GM12878 (cell line): ENCODE measurements at regions not wholly inside any gene's neighbourhood (a gene's known extent, or its start where the extent isn't known, plus 50 kb on each side); places are given as distances from the start of the nearest gene placed in this dataset.

Source experiments
- ATAC-seq: fragments of 200-7000 bp; cut with Tn5 transposase; 3 replicates; pipeline ENCODE4 v1.9.1; 2020; ENCODE audit warnings: mild to moderate bottlenecking, moderate library complexity
- BruUV-seq: library from RNA; stranded (reverse); fragments of 400-500 nt; replicated peaks from 2 replicates; lab custom pipeline; 2021; lab: Mats Ljungman, UMichigan
- CTCF ChIA-PET: fragments of 300-600 bp; sonication (Branson Sonifier 250); formaldehyde crosslinking; extraction: SDS; loops from one replicate; lab custom pipeline; 2021; ENCODE audit warnings: inconsistent platforms; lab: Yijun Ruan, JAX
- POLR2A ChIA-PET: fragments of 350-600 bp; formaldehyde crosslinking; extraction: SDS; loops from one replicate; lab custom pipeline; 2021; ENCODE audit warnings: inconsistent platforms; lab: Charles Lee
- RAD21 ChIA-PET: fragments of 300-600 bp; sonication (Branson Sonifier 250); formaldehyde crosslinking; loops from one replicate; lab custom pipeline; 2023; ENCODE audit warnings: antibody characterized with exemption; ENCODE audit not compliant: unreplicated experiment; lab: Charles Lee
- SMC1A ChIA-PET: fragments of 300-600 bp; sonication (Branson Sonifier 250); formaldehyde crosslinking; loops from one replicate; lab custom pipeline; 2023; ENCODE audit not compliant: unreplicated experiment, uncharacterized antibody; lab: Charles Lee
- DNase-seq: peaks from one replicate; pipeline ENCODE4 v3.0.0-alpha.2; 2011; ENCODE audit warnings: low read depth, low spot score
- FAIRE-seq: peaks from 3 replicates; lab custom pipeline; 2011; peaks lifted over from hg19 to GRCh38; lab: Jason Lieb, UNC
- H2AFZ ChIP-seq: 2 replicates; pipeline ENCODE4 v1.6.0; 2011; ENCODE audit warnings: low read depth, low read length, control low read depth; ENCODE audit not compliant: control insufficient read depth
- H3K27ac ChIP-seq: 2 replicates; pipeline ENCODE4 v1.5.1; 2011; ENCODE audit warnings: control low read depth; ENCODE audit not compliant: control insufficient read depth, insufficient read depth
- H3K27me3 ChIP-seq, 2 experiments: replicated peaks in 1 of 2; 2 replicates each; pipeline versions ENCODE4 v1.6.0 to v1.6.1; 2011; ENCODE audit warnings: low read length in 1 of 2; ENCODE audit not compliant: control insufficient read depth in 2 of 2, insufficient read depth in 2 of 2
- H3K36me3 ChIP-seq, 2 experiments: 2 replicates each; pipeline ENCODE4 v1.5.1; 2011; ENCODE audit warnings: low read length in 1 of 2; ENCODE audit not compliant: control insufficient read depth in 2 of 2, insufficient read depth in 2 of 2
- H3K4me1 ChIP-seq: 2 replicates; pipeline ENCODE4 v1.6.1; 2011; ENCODE audit warnings: mild to moderate bottlenecking, low read length, moderate library complexity, mixed read lengths; ENCODE audit not compliant: control insufficient read depth, insufficient read depth
- H3K4me2 ChIP-seq: 2 replicates; pipeline ENCODE4 v1.6.0; 2011; ENCODE audit warnings: control low read depth; ENCODE audit not compliant: control insufficient read depth, insufficient read depth
- H3K4me3 ChIP-seq: fragments of 200-600 bp; sonication (generic); 2 replicates; pipeline ENCODE4 v1.5.1; 2016
- H3K79me2 ChIP-seq: 2 replicates; pipeline ENCODE4 v1.6.0; 2011; ENCODE audit warnings: low read length; ENCODE audit not compliant: control insufficient read depth, insufficient read depth
- H3K9ac ChIP-seq: 2 replicates; pipeline ENCODE4 v1.8.0; 2011; ENCODE audit warnings: low read length, control low read depth, mixed read lengths; ENCODE audit not compliant: control insufficient read depth, insufficient read depth
- H3K9me3 ChIP-seq: replicated peaks from 3 replicates; pipeline ENCODE4 v1.5.1; 2011; ENCODE audit warnings: mild to moderate bottlenecking, low read length; ENCODE audit not compliant: control insufficient read depth, insufficient read depth
- H4K20me1 ChIP-seq: 2 replicates; pipeline ENCODE4 v1.6.0; 2011; ENCODE audit not compliant: control insufficient read depth, insufficient read depth
- ASH2L ChIP-seq: fragments of 300-600, 200-600 bp; sonication (generic); IDR thresholded peaks from 2 replicates; pipeline ENCODE4 v1.6.1; 2017; ENCODE audit warnings: low read depth, mild to moderate bottlenecking, borderline replicate concordance
- CBFB ChIP-seq: IDR thresholded peaks from 2 replicates; pipeline ENCODE4 v1.6.1; 2016; ENCODE audit warnings: antibody characterized with exemption, low read depth
- ETV6 ChIP-seq, 2 experiments: fragments of 450-650 bp in 1 of 2; IDR thresholded peaks in 1 of 2; conservative IDR thresholded peaks in 1 of 2; 2 replicates each; pipeline ENCODE4 v1.6.1; 2014; ENCODE audit warnings: antibody characterized with exemption in 1 of 2, borderline replicate concordance in 1 of 2, low read depth in 1 of 2, mild to moderate bottlenecking in 1 of 2, moderate library complexity in 1 of 2
- FOXK2 ChIP-seq: fragments of 450-650 bp; IDR thresholded peaks from 2 replicates; pipeline ENCODE4 v1.6.1; 2017; ENCODE audit warnings: mild to moderate bottlenecking, moderate library complexity
- NR2C1 ChIP-seq: fragments of 450-650 bp; IDR thresholded peaks from 2 replicates; pipeline ENCODE4 v1.6.1; 2017; ENCODE audit warnings: antibody characterized with exemption, mild to moderate bottlenecking, moderate library complexity
- RBBP5 ChIP-seq: fragments of 200-600 bp; sonication (generic); conservative IDR thresholded peaks from 2 replicates; pipeline ENCODE4 v1.6.1; 2016
- SREBF1 ChIP-seq: IDR thresholded peaks from 2 replicates; pipeline ENCODE4 v1.6.1; 2012; ENCODE audit warnings: mild to moderate bottlenecking, low read length
- WRNIP1 ChIP-seq: IDR thresholded peaks from 2 replicates; pipeline ENCODE4 v1.6.1; 2011; ENCODE audit warnings: low read depth, low read length, improper control_type of control experiment, borderline replicate concordance
- ZNF24 ChIP-seq: fragments of 450-650 bp; IDR thresholded peaks from 2 replicates; pipeline ENCODE4 v1.6.1; 2017; ENCODE audit warnings: antibody characterized with exemption, mild to moderate bottlenecking
- ZZZ3 ChIP-seq: IDR thresholded peaks from 2 replicates; pipeline ENCODE4 v1.6.1; 2011; ENCODE audit warnings: low read depth; ENCODE audit not compliant: control insufficient read depth, insufficient read length
- WGBS: methylation state at CpG from one replicate; pipeline ENCODE4 v1.1.6; 2016; ENCODE audit warnings: low lambda C conversion rate; ENCODE audit not compliant: insufficient replicate concordance, insufficient coverage; ENCODE audit errors: missing lambda C conversion rate; 5-methylcytosine and 5-hydroxymethylcytosine counted together
- in situ Hi-C: fragments of 300-500 bp; cut with MboI; formaldehyde crosslinking; loops from 9 replicates; pipeline ENCODE4 v1.14.3; 2018; ENCODE audit warnings: mixed read lengths
- intact Hi-C: fragments of 100-400 bp; cut with micrococcal nuclease; formaldehyde crosslinking; loops from one replicate; pipeline ENCODE4 v1.14.2; 2022; ENCODE audit not compliant: unreplicated experiment
- TF ChIP-seq, protein P1 (sequence below): fragments of 150-350 bp; IDR thresholded peaks from 2 replicates; pipeline ENCODE4 v1.6.1; 2014; ENCODE audit warnings: mild to moderate bottlenecking, low read depth, low read length
- TF ChIP-seq, protein P2 (sequence below): fragments of 450-650 bp; IDR thresholded peaks from 2 replicates; pipeline ENCODE4 v1.6.1; 2018; ENCODE audit warnings: borderline replicate concordance, mild to moderate bottlenecking; ENCODE audit not compliant: partially characterized antibody
- TF ChIP-seq, protein P3 (sequence below): fragments of 450-650 bp; IDR thresholded peaks from 2 replicates; pipeline ENCODE4 v1.6.1; 2016; ENCODE audit warnings: mild to moderate bottlenecking

DNA sequence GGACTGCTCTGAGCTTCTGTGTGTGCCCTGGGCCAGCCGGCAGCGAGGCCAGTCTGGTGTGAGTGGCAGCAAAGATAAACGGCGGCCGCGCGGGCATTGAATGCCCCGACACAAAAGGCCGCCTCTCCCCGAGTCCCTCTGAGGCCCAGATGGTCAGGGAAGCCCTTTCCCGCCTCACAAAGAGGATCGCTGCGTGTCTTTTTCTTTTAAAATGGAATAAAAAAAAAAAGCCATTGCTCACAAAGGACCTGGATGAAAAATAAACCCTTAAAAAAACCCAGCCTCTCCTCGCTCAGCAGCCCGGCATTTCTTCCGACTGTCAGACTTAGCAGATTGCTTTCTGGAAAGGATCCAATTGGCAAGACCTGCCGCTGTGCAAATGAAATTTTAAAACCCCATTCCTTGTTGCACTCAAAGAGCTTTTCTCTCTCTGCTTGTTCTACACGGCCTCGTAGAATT is 578.7 kb downstream of the BCOR start (continued):
- TF ChIP-seq ETV6 (conservative IDR thresholded peaks at IDR 0.05 in 1 of 2, IDR thresholded peaks at IDR 0.05 in 1 of 2; ENCODE audit: borderline replicate concordance in 1 of 2, low read depth in 1 of 2): no peak
- no peak for TF ChIP-seq ASH2L
- TF ChIP-seq, protein P1, sequence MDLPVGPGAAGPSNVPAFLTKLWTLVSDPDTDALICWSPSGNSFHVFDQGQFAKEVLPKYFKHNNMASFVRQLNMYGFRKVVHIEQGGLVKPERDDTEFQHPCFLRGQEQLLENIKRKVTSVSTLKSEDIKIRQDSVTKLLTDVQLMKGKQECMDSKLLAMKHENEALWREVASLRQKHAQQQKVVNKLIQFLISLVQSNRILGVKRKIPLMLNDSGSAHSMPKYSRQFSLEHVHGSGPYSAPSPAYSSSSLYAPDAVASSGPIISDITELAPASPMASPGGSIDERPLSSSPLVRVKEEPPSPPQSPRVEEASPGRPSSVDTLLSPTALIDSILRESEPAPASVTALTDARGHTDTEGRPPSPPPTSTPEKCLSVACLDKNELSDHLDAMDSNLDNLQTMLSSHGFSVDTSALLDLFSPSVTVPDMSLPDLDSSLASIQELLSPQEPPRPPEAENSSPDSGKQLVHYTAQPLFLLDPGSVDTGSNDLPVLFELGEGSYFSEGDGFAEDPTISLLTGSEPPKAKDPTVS: no peak
- TF ChIP-seq ZZZ3: no peak
- TF ChIP-seq, protein P2, sequence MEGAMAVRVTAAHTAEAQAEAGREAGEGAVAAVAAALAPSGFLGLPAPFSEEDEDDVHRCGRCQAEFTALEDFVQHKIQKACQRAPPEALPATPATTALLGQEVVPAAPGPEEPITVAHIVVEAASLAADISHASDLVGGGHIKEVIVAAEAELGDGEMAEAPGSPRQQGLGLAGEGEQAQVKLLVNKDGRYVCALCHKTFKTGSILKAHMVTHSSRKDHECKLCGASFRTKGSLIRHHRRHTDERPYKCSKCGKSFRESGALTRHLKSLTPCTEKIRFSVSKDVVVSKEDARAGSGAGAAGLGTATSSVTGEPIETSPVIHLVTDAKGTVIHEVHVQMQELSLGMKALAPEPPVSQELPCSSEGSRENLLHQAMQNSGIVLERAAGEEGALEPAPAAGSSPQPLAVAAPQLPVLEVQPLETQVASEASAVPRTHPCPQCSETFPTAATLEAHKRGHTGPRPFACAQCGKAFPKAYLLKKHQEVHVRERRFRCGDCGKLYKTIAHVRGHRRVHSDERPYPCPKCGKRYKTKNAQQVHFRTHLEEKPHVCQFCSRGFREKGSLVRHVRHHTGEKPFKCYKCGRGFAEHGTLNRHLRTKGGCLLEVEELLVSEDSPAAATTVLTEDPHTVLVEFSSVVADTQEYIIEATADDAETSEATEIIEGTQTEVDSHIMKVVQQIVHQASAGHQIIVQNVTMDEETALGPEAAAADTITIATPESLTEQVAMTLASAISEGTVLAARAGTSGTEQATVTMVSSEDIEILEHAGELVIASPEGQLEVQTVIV: no peak
- TF ChIP-seq, all 136 proteins: peak for 0

DNA sequence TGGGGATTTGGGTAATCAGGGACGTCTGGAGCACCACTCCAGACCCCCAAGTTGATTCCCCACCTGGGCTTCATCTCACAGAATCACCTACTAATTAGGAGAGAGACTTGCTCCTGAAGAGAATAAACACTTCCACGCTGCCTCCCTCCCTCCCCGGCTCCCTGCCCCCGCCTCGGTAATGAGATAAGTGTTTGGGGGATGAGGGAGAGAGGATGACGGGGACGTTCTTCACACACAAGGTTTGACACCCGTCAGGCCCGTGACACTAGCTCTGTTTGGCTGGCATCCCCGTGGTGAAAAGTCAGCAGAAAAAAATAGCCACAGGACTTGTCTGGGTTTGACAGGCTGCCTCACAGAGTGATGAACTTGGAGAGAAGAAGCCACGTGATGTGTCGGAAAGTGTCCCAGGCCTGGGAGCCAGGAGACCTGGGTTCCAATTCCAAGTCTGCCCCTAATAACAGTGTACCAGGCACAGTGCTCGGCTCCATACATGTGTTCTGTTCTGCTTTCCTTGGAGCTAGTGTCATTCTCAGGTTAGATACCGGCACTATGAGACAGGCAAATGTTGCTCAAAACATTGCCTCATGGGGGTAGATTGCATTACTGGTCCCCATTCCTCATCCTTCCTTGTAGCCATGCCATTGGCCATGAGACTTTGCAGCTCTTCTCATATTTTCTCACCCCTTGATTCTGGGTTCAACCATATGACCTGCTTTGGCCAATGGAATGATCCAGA is 578.0 kb downstream of the BCOR start:
- H3K9me3 ChIP-seq: no peaks in the 10 kb centered on the region; the same call in 2 of the 3 replicates
- H3K4me2 ChIP-seq: no peak overlapping the region
- DNase-seq (no peak), ATAC-seq (no peak), FAIRE-seq (no peak)
- no peak overlapping the region for H2AFZ ChIP-seq
- SMC1A ChIA-PET: no interaction called here
- WGBS: 39% methylated on average over 14 of the region's 14 CpGs
- no TSS peak for BruUV-seq
- no peak overlapping the region for H3K9ac ChIP-seq
- intact Hi-C loops: no loop called here
- TF ChIP-seq NR2C1 (no peak), WRNIP1 (no peak), RBBP5 (no peak), FOXK2 (no peak), ZNF24 (no peak), SREBF1 (no peak), CBFB (no peak)
- TF ChIP-seq, protein P3, sequence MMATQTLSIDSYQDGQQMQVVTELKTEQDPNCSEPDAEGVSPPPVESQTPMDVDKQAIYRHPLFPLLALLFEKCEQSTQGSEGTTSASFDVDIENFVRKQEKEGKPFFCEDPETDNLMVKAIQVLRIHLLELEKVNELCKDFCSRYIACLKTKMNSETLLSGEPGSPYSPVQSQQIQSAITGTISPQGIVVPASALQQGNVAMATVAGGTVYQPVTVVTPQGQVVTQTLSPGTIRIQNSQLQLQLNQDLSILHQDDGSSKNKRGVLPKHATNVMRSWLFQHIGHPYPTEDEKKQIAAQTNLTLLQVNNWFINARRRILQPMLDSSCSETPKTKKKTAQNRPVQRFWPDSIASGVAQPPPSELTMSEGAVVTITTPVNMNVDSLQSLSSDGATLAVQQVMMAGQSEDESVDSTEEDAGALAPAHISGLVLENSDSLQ: no peak
- TF ChIP-seq, protein P2: no peak
- in situ Hi-C loops: no loop called here
- H3K27me3 ChIP-seq: no peaks in the 10 kb centered on the region
- no peak overlapping the region for H3K4me3 ChIP-seq
- CTCF ChIA-PET: no interaction called here
- no peaks in the 10 kb centered on the region for H4K20me1 ChIP-seq
- POLR2A ChIA-PET: interaction anchor here (0.6 kb wide), 1 partner anchor 1799 kb away, joined by 3 read pairs; no protein-coding TSS in a partner anchor
- RAD21 ChIA-PET: no interaction called here
- H3K4me1 ChIP-seq: no peaks in the 10 kb centered on the region
- no peaks in the 10 kb centered on the region for H3K36me3 ChIP-seq
- no peaks in the 10 kb centered on the region for H3K79me2 ChIP-seq
- H3K27ac ChIP-seq: no peak overlapping the region
